ENCODE measurements at regions not wholly inside any gene's neighbourhood (a gene's known extent, or its start where the extent isn't known, plus 50 kb on each side); places are given as distances from the start of the nearest gene placed in this dataset.

- no peak for TF ChIP-seq CTCF (IDR thresholded peaks at IDR 0.05; ENCODE audit: extremely low read depth, low read depth, low read length)
- H3K27ac ChIP-seq (ENCODE audit: low read depth, low read length): no peak overlapping the region
- H3K79me2 ChIP-seq (ENCODE audit: insufficient read depth, low read length): no peaks in the 10 kb centered on the region
- no peak overlapping the region for H3K4me3 ChIP-seq (ENCODE audit: insufficient read depth, low read length)
- no peaks in the 10 kb centered on the region for H4K20me1 ChIP-seq (ENCODE audit: insufficient read depth, low read length)
- H3K4me1 ChIP-seq (ENCODE audit: insufficient read depth, low read length): no peaks in the 10 kb centered on the region
- no peak for DNase-seq (ENCODE audit: insufficient read length, low spot score, missing footprints)
- H2AFZ ChIP-seq (ENCODE audit: low read length): no peak overlapping the region
- H3K36me3 ChIP-seq (ENCODE audit: insufficient read depth, low read length): no peaks in the 10 kb centered on the region
- H3K27me3 ChIP-seq (ENCODE audit: insufficient read depth, low read length): no peaks in the 10 kb centered on the region
- H3K9me3 ChIP-seq (ENCODE audit: low read depth, low read length): no peaks in the 10 kb centered on the region
- no peak overlapping the region for H3K4me2 ChIP-seq (ENCODE audit: insufficient read depth, low read length)
Observed at GRCh38 chr3:178479446-178479845, 56.8 kb upstream of the KCNMB2 start.

GRCh38 chr3:178479860-178480259 is 56.4 kb upstream of the KCNMB2 start:
- Histone ChIP-seq H4K20me1 (ENCODE audit: insufficient read depth, low read length) (no peaks in the 10 kb centered on the region), H3K4me2 (ENCODE audit: insufficient read depth, low read length) (no peak overlapping the region), H3K36me3 (ENCODE audit: insufficient read depth, low read length) (no peaks in the 10 kb centered on the region), H2AFZ (ENCODE audit: low read length) (no peak overlapping the region), H3K27me3 (ENCODE audit: insufficient read depth, low read length) (no peaks in the 10 kb centered on the region), H3K79me2 (ENCODE audit: insufficient read depth, low read length) (no peaks in the 10 kb centered on the region), H3K4me3 (ENCODE audit: insufficient read depth, low read length) (no peak overlapping the region), H3K27ac (ENCODE audit: low read depth, low read length) (no peak overlapping the region), H3K4me1 (ENCODE audit: insufficient read depth, low read length) (no peaks in the 10 kb centered on the region), H3K9me3 (ENCODE audit: low read depth, low read length) (no peaks in the 10 kb centered on the region)
- TF ChIP-seq CTCF (IDR thresholded peaks at IDR 0.05; ENCODE audit: extremely low read depth, low read depth, low read length): no peak
- no peak for DNase-seq (ENCODE audit: insufficient read length, low spot score, missing footprints)

GRCh38 chr3:178480274-178480673 is 56.0 kb upstream of the KCNMB2 start:
- H3K4me3 ChIP-seq (ENCODE audit: insufficient read depth, low read length): no peak overlapping the region
- no peaks in the 10 kb centered on the region for H4K20me1 ChIP-seq (ENCODE audit: insufficient read depth, low read length)
- no peak overlapping the region for H3K4me2 ChIP-seq (ENCODE audit: insufficient read depth, low read length)
- H3K79me2 ChIP-seq (ENCODE audit: insufficient read depth, low read length): no peaks in the 10 kb centered on the region
- H3K27ac ChIP-seq (ENCODE audit: low read depth, low read length): no peak overlapping the region
- no peaks in the 10 kb centered on the region for H3K27me3 ChIP-seq (ENCODE audit: insufficient read depth, low read length)
- H3K36me3 ChIP-seq (ENCODE audit: insufficient read depth, low read length): no peaks in the 10 kb centered on the region
- no peaks in the 10 kb centered on the region for H3K4me1 ChIP-seq (ENCODE audit: insufficient read depth, low read length)
- DNase-seq (ENCODE audit: insufficient read length, low spot score, missing footprints): no peak
- TF ChIP-seq CTCF (IDR thresholded peaks at IDR 0.05; ENCODE audit: extremely low read depth, low read depth, low read length): no peak
- H3K9me3 ChIP-seq (ENCODE audit: low read depth, low read length): no peaks in the 10 kb centered on the region
- H2AFZ ChIP-seq (ENCODE audit: low read length): no peak overlapping the region

- TF ChIP-seq CTCF (IDR thresholded peaks at IDR 0.05; ENCODE audit: extremely low read depth, low read depth, low read length): no peak
- no peaks in the 10 kb centered on the region for H3K36me3 ChIP-seq (ENCODE audit: insufficient read depth, low read length)
- no peak overlapping the region for H3K4me3 ChIP-seq (ENCODE audit: insufficient read depth, low read length)
- no peak for DNase-seq (ENCODE audit: insufficient read length, low spot score, missing footprints)
- no peaks in the 10 kb centered on the region for H3K79me2 ChIP-seq (ENCODE audit: insufficient read depth, low read length)
- no peaks in the 10 kb centered on the region for H3K4me1 ChIP-seq (ENCODE audit: insufficient read depth, low read length)
- H3K27ac ChIP-seq (ENCODE audit: low read depth, low read length): no peak overlapping the region
- H3K9me3 ChIP-seq (ENCODE audit: low read depth, low read length): no peaks in the 10 kb centered on the region
- H3K4me2 ChIP-seq (ENCODE audit: insufficient read depth, low read length): no peak overlapping the region
- no peak overlapping the region for H2AFZ ChIP-seq (ENCODE audit: low read length)
- H4K20me1 ChIP-seq (ENCODE audit: insufficient read depth, low read length): no peaks in the 10 kb centered on the region
- H3K27me3 ChIP-seq (ENCODE audit: insufficient read depth, low read length): no peaks in the 10 kb centered on the region
Observed at GRCh38 chr3:178480795-178481194, 55.4 kb upstream of the KCNMB2 start.

Measured in osteoblast (primary cell).